ENCODE measurements at regions not wholly inside any gene's neighbourhood (a gene's known extent, or its start where the extent isn't known, plus 50 kb on each side); places are given as distances from the start of the nearest gene placed in this dataset.

GRCh38 chr1:18009478-18009961 is 98.1 kb upstream of the IGSF21 start:
- Histone ChIP-seq H3K4me1 (ENCODE audit: insufficient read depth, low read length, poor library complexity, severe bottlenecking) (no peaks in the 10 kb centered on the region), H3K27ac (ENCODE audit: low read depth, low read length, poor library complexity, severe bottlenecking) (no peak overlapping the region), H3K36me3 (ENCODE audit: insufficient read depth, low read length, poor library complexity, severe bottlenecking) (no peaks in the 10 kb centered on the region), H3K27me3 (replicated peaks; ENCODE audit: insufficient read depth, low read depth, low read length, poor library complexity) (peaks cover 36% of the 10 kb centered on the region), H3K9me3 (ENCODE audit: low read depth, low read length, poor library complexity, severe bottlenecking) (no peaks in the 10 kb centered on the region), H3K4me3 (ENCODE audit: low read depth, low read length, poor library complexity, severe bottlenecking) (no peak overlapping the region)
- POLR2A ChIA-PET (ENCODE audit: low non-redundant PET), result no interaction called here
- no TSS peak for BruUV-seq (replicated peaks)
- CTCF ChIA-PET, result no interaction called here
- TF ChIP-seq CTCF (conservative IDR thresholded peaks at IDR 0.05; ENCODE audit: low read depth, low read length) (no peak), EZH2 (IDR thresholded peaks at IDR 0.05; ENCODE audit: borderline replicate concordance, low read depth, low read length, poor library complexity, severe bottlenecking) (no peak)
- DNase-seq (ENCODE audit: low spot score), result no peak
- intact Hi-C loops (cut with micrococcal nuclease; ENCODE audit: unreplicated experiment), result no loop called here

- TF ChIP-seq EZH2 (IDR thresholded peaks at IDR 0.05; ENCODE audit: borderline replicate concordance, low read depth, low read length, poor library complexity, severe bottlenecking), result no peak
- TF ChIP-seq CTCF (conservative IDR thresholded peaks at IDR 0.05; ENCODE audit: low read depth, low read length), result no peak
- no peak overlapping the region for H3K4me3 ChIP-seq (ENCODE audit: low read depth, low read length, poor library complexity, severe bottlenecking)
- no peaks in the 10 kb centered on the region for H3K4me1 ChIP-seq (ENCODE audit: insufficient read depth, low read length, poor library complexity, severe bottlenecking)
- POLR2A ChIA-PET (ENCODE audit: low non-redundant PET), result no interaction called here
- no peak overlapping the region for H3K27ac ChIP-seq (ENCODE audit: low read depth, low read length, poor library complexity, severe bottlenecking)
- H3K9me3 ChIP-seq (ENCODE audit: low read depth, low read length, poor library complexity, severe bottlenecking), result no peaks in the 10 kb centered on the region
- DNase-seq (ENCODE audit: low spot score), result no peak
- no peaks in the 10 kb centered on the region for H3K36me3 ChIP-seq (ENCODE audit: insufficient read depth, low read length, poor library complexity, severe bottlenecking)
- H3K27me3 ChIP-seq (replicated peaks; ENCODE audit: insufficient read depth, low read depth, low read length, poor library complexity), result peaks cover 31% of the 10 kb centered on the region
- BruUV-seq (replicated peaks), result no TSS peak
- intact Hi-C loops (cut with micrococcal nuclease; ENCODE audit: unreplicated experiment), result no loop called here
- CTCF ChIA-PET, result no interaction called here
Observed at GRCh38 chr1:18010408-18010807, 97.2 kb upstream of the IGSF21 start.

GRCh38 chr1:18010945-18011344 is 96.7 kb upstream of the IGSF21 start:
- TF ChIP-seq EZH2 (IDR thresholded peaks at IDR 0.05; ENCODE audit: borderline replicate concordance, low read depth, low read length, poor library complexity, severe bottlenecking) (no peak), CTCF (conservative IDR thresholded peaks at IDR 0.05; ENCODE audit: low read depth, low read length) (no peak)
- ChIA-PET POLR2A (ENCODE audit: low non-redundant PET) (no interaction called here), CTCF (no interaction called here)
- Histone ChIP-seq H3K9me3 (ENCODE audit: low read depth, low read length, poor library complexity, severe bottlenecking) (no peaks in the 10 kb centered on the region), H3K4me1 (ENCODE audit: insufficient read depth, low read length, poor library complexity, severe bottlenecking) (no peaks in the 10 kb centered on the region), H3K27ac (ENCODE audit: low read depth, low read length, poor library complexity, severe bottlenecking) (no peak overlapping the region), H3K27me3 (replicated peaks; ENCODE audit: insufficient read depth, low read depth, low read length, poor library complexity) (peaks cover 36% of the 10 kb centered on the region), H3K36me3 (ENCODE audit: insufficient read depth, low read length, poor library complexity, severe bottlenecking) (no peaks in the 10 kb centered on the region), H3K4me3 (ENCODE audit: low read depth, low read length, poor library complexity, severe bottlenecking) (no peak overlapping the region)
- intact Hi-C loops (cut with micrococcal nuclease; ENCODE audit: unreplicated experiment), result no loop called here
- no TSS peak for BruUV-seq (replicated peaks)
- DNase-seq (ENCODE audit: low spot score), result no peak
